ENCODE measurements at regions not wholly inside any gene's neighbourhood (a gene's known extent, or its start where the extent isn't known, plus 50 kb on each side); places are given as distances from the start of the nearest gene placed in this dataset.

- Histone ChIP-seq H3K9me3 (ENCODE audit: control extremely low read depth in 1 of 5, control insufficient read depth in 4 of 5, insufficient read depth in 2 of 5, low read depth in 1 of 5, low read length in 4 of 5) (peaks cover 0 to 4% (median 0%) of the 10 kb centered on the region in 5 experiments), H3K27ac (ENCODE audit: insufficient read depth in 1 of 2, low read depth in 1 of 2, low read length in 2 of 2, poor library complexity in 1 of 2, severe bottlenecking in 2 of 2) (no peak overlapping the region), H3K36me3 (ENCODE audit: control insufficient read depth in 4 of 4, insufficient read depth in 4 of 4, low read length in 3 of 4) (no peaks in the 10 kb centered on the region), H3K27me3 (replicated peaks in 2 of 5; ENCODE audit: control insufficient read depth in 4 of 5, insufficient read depth in 5 of 5, low read length in 4 of 5) (no peaks in the 10 kb centered on the region), H3K4me1 (ENCODE audit: control extremely low read depth in 1 of 4, control insufficient read depth in 4 of 4, insufficient read depth in 4 of 4, low read length in 3 of 4) (no peaks in the 10 kb centered on the region), H3K4me3 (ENCODE audit: control insufficient read depth in 1 of 7, extremely low read depth in 1 of 7, insufficient read depth in 4 of 7, low read depth in 2 of 7, low read length in 6 of 7) (no peak overlapping the region)
- no peak for DNase-seq
- POLR2A ChIA-PET = no interaction called here
- CTCF ChIA-PET = interaction anchor here (1.6 kb wide), 1 partner anchor 22 kb away, joined by 3 read pairs; no protein-coding TSS in a partner anchor
Measured at GRCh38 chr6:81979329-81979728, 226.8 kb upstream of the TENT5A start.

GRCh38 chr6:81978230-81978629, 225.7 kb upstream of the TENT5A start:
- ChIA-PET CTCF (no interaction called here), POLR2A (no interaction called here)
- H3K27me3 ChIP-seq (replicated peaks in 2 of 5; ENCODE audit: control insufficient read depth in 4 of 5, insufficient read depth in 5 of 5, low read length in 4 of 5) = no peaks in the 10 kb centered on the region
- no peak overlapping the region for H3K4me3 ChIP-seq (ENCODE audit: control insufficient read depth in 1 of 7, extremely low read depth in 1 of 7, insufficient read depth in 4 of 7, low read depth in 2 of 7, low read length in 6 of 7)
- DNase-seq = no peak
- peaks cover 0 to 4% (median 0%) of the 10 kb centered on the region in 5 experiments for H3K9me3 ChIP-seq (ENCODE audit: control extremely low read depth in 1 of 5, control insufficient read depth in 4 of 5, insufficient read depth in 2 of 5, low read depth in 1 of 5, low read length in 4 of 5)
- no peak overlapping the region for H3K27ac ChIP-seq (ENCODE audit: insufficient read depth in 1 of 2, low read depth in 1 of 2, low read length in 2 of 2, poor library complexity in 1 of 2, severe bottlenecking in 2 of 2)
- no peaks in the 10 kb centered on the region for H3K36me3 ChIP-seq (ENCODE audit: control insufficient read depth in 4 of 4, insufficient read depth in 4 of 4, low read length in 3 of 4)
- H3K4me1 ChIP-seq (ENCODE audit: control extremely low read depth in 1 of 4, control insufficient read depth in 4 of 4, insufficient read depth in 4 of 4, low read length in 3 of 4) = no peaks in the 10 kb centered on the region
- no CpG with 5 or more reads among the region's 3 CpGs for WGBS (ENCODE audit: insufficient coverage)

- ChIA-PET POLR2A (no interaction called here), CTCF (no interaction called here)
- Histone ChIP-seq H3K27ac (ENCODE audit: insufficient read depth in 1 of 2, low read depth in 1 of 2, low read length in 2 of 2, poor library complexity in 1 of 2, severe bottlenecking in 2 of 2) (no peak overlapping the region), H3K4me3 (ENCODE audit: control insufficient read depth in 1 of 7, extremely low read depth in 1 of 7, insufficient read depth in 4 of 7, low read depth in 2 of 7, low read length in 6 of 7) (no peak overlapping the region), H3K27me3 (replicated peaks in 2 of 5; ENCODE audit: control insufficient read depth in 4 of 5, insufficient read depth in 5 of 5, low read length in 4 of 5) (no peaks in the 10 kb centered on the region), H3K9me3 (ENCODE audit: control extremely low read depth in 1 of 5, control insufficient read depth in 4 of 5, insufficient read depth in 2 of 5, low read depth in 1 of 5, low read length in 4 of 5) (peaks cover 0 to 4% (median 0%) of the 10 kb centered on the region in 5 experiments), H3K36me3 (ENCODE audit: control insufficient read depth in 4 of 4, insufficient read depth in 4 of 4, low read length in 3 of 4) (no peaks in the 10 kb centered on the region), H3K4me1 (ENCODE audit: control extremely low read depth in 1 of 4, control insufficient read depth in 4 of 4, insufficient read depth in 4 of 4, low read length in 3 of 4) (no peaks in the 10 kb centered on the region)
- WGBS (ENCODE audit: insufficient coverage) = 100% methylated on average over 1 of the region's 2 CpGs
- no peak for DNase-seq
Measured at GRCh38 chr6:81977486-81977885, 225.0 kb upstream of the TENT5A start.

- H3K4me1 ChIP-seq (ENCODE audit: control extremely low read depth in 1 of 4, control insufficient read depth in 4 of 4, insufficient read depth in 4 of 4, low read length in 3 of 4) = no peaks in the 10 kb centered on the region
- ChIA-PET CTCF (no interaction called here), POLR2A (no interaction called here)
- WGBS (ENCODE audit: insufficient coverage) = 95% methylated on average over 15 of the region's 16 CpGs
- no peaks in the 10 kb centered on the region for H3K36me3 ChIP-seq (ENCODE audit: control insufficient read depth in 4 of 4, insufficient read depth in 4 of 4, low read length in 3 of 4)
- H3K27me3 ChIP-seq (replicated peaks in 2 of 5; ENCODE audit: control insufficient read depth in 4 of 5, insufficient read depth in 5 of 5, low read length in 4 of 5) = no peaks in the 10 kb centered on the region
- H3K27ac ChIP-seq (ENCODE audit: insufficient read depth in 1 of 2, low read depth in 1 of 2, low read length in 2 of 2, poor library complexity in 1 of 2, severe bottlenecking in 2 of 2) = no peak overlapping the region
- DNase-seq = no peak
- no peaks in the 10 kb centered on the region for H3K9me3 ChIP-seq (ENCODE audit: control extremely low read depth in 1 of 5, control insufficient read depth in 4 of 5, insufficient read depth in 2 of 5, low read depth in 1 of 5, low read length in 4 of 5)
- H3K4me3 ChIP-seq (ENCODE audit: control insufficient read depth in 1 of 7, extremely low read depth in 1 of 7, insufficient read depth in 4 of 7, low read depth in 2 of 7, low read length in 6 of 7) = no peak overlapping the region
Measured at GRCh38 chr6:81969814-81970213, 217.3 kb upstream of the TENT5A start.

GRCh38 chr6:81969011-81969410, 216.5 kb upstream of the TENT5A start:
- ChIA-PET CTCF (no interaction called here), POLR2A (no interaction called here)
- Histone ChIP-seq H3K36me3 (ENCODE audit: control insufficient read depth in 4 of 4, insufficient read depth in 4 of 4, low read length in 3 of 4) (no peaks in the 10 kb centered on the region), H3K9me3 (ENCODE audit: control extremely low read depth in 1 of 5, control insufficient read depth in 4 of 5, insufficient read depth in 2 of 5, low read depth in 1 of 5, low read length in 4 of 5) (no peaks in the 10 kb centered on the region), H3K27ac (ENCODE audit: insufficient read depth in 1 of 2, low read depth in 1 of 2, low read length in 2 of 2, poor library complexity in 1 of 2, severe bottlenecking in 2 of 2) (no peak overlapping the region), H3K27me3 (replicated peaks in 2 of 5; ENCODE audit: control insufficient read depth in 4 of 5, insufficient read depth in 5 of 5, low read length in 4 of 5) (no peaks in the 10 kb centered on the region), H3K4me3 (ENCODE audit: control insufficient read depth in 1 of 7, extremely low read depth in 1 of 7, insufficient read depth in 4 of 7, low read depth in 2 of 7, low read length in 6 of 7) (no peak overlapping the region), H3K4me1 (ENCODE audit: control extremely low read depth in 1 of 4, control insufficient read depth in 4 of 4, insufficient read depth in 4 of 4, low read length in 3 of 4) (no peaks in the 10 kb centered on the region)
- DNase-seq = no peak
- 100% methylated on average over 2 of the region's 2 CpGs for WGBS (ENCODE audit: insufficient coverage)

- H3K36me3 ChIP-seq (ENCODE audit: control insufficient read depth in 4 of 4, insufficient read depth in 4 of 4, low read length in 3 of 4) = no peaks in the 10 kb centered on the region
- no peaks in the 10 kb centered on the region for H3K27me3 ChIP-seq (replicated peaks in 2 of 5; ENCODE audit: control insufficient read depth in 4 of 5, insufficient read depth in 5 of 5, low read length in 4 of 5)
- H3K4me1 ChIP-seq (ENCODE audit: control extremely low read depth in 1 of 4, control insufficient read depth in 4 of 4, insufficient read depth in 4 of 4, low read length in 3 of 4) = no peaks in the 10 kb centered on the region
- CTCF ChIA-PET = no interaction called here
- POLR2A ChIA-PET = interaction anchor here (0.6 kb wide), 1 partner anchor 22 kb away, joined by 3 read pairs; no protein-coding TSS in a partner anchor
- no CpG with 5 or more reads among the region's 2 CpGs for WGBS (ENCODE audit: insufficient coverage)
- DNase-seq = no peak
- H3K9me3 ChIP-seq (ENCODE audit: control extremely low read depth in 1 of 5, control insufficient read depth in 4 of 5, insufficient read depth in 2 of 5, low read depth in 1 of 5, low read length in 4 of 5) = no peaks in the 10 kb centered on the region
- no peak overlapping the region for H3K4me3 ChIP-seq (ENCODE audit: control insufficient read depth in 1 of 7, extremely low read depth in 1 of 7, insufficient read depth in 4 of 7, low read depth in 2 of 7, low read length in 6 of 7)
- H3K27ac ChIP-seq (ENCODE audit: insufficient read depth in 1 of 2, low read depth in 1 of 2, low read length in 2 of 2, poor library complexity in 1 of 2, severe bottlenecking in 2 of 2) = no peak overlapping the region
Measured at GRCh38 chr6:81966968-81967367, 214.5 kb upstream of the TENT5A start.

- Histone ChIP-seq H3K27me3 (replicated peaks in 2 of 5; ENCODE audit: control insufficient read depth in 4 of 5, insufficient read depth in 5 of 5, low read length in 4 of 5) (no peaks in the 10 kb centered on the region), H3K27ac (ENCODE audit: insufficient read depth in 1 of 2, low read depth in 1 of 2, low read length in 2 of 2, poor library complexity in 1 of 2, severe bottlenecking in 2 of 2) (no peak overlapping the region), H3K4me3 (ENCODE audit: control insufficient read depth in 1 of 7, extremely low read depth in 1 of 7, insufficient read depth in 4 of 7, low read depth in 2 of 7, low read length in 6 of 7) (no peak overlapping the region), H3K9me3 (ENCODE audit: control extremely low read depth in 1 of 5, control insufficient read depth in 4 of 5, insufficient read depth in 2 of 5, low read depth in 1 of 5, low read length in 4 of 5) (peaks cover 0 to 4% (median 0%) of the 10 kb centered on the region in 5 experiments), H3K36me3 (ENCODE audit: control insufficient read depth in 4 of 4, insufficient read depth in 4 of 4, low read length in 3 of 4) (no peaks in the 10 kb centered on the region), H3K4me1 (ENCODE audit: control extremely low read depth in 1 of 4, control insufficient read depth in 4 of 4, insufficient read depth in 4 of 4, low read length in 3 of 4) (no peaks in the 10 kb centered on the region)
- POLR2A ChIA-PET = no interaction called here
- CTCF ChIA-PET = no interaction called here
- WGBS (ENCODE audit: insufficient coverage) = 92% methylated on average over 1 of the region's 3 CpGs
- DNase-seq = no peak
Measured at GRCh38 chr6:81962198-81962597, 209.7 kb upstream of the TENT5A start.

Measured in common myeloid progenitor, CD34-positive (primary cell).